ENCODE measurements at regions not wholly inside any gene's neighbourhood (a gene's known extent, or its start where the extent isn't known, plus 50 kb on each side); places are given as distances from the start of the nearest gene placed in this dataset.

- H3K4me1 ChIP-seq = no peaks in the 10 kb centered on the region
- no peak overlapping the region for H3K27ac ChIP-seq
- ChIA-PET CTCF (no interaction called here), POLR2A (no interaction called here)
- FAIRE-seq = no peak
- H3K4me2 ChIP-seq = no peak overlapping the region
- 29% methylated on average over 3 of the region's 3 CpGs for WGBS (ENCODE audit: missing lambda C conversion rate)
- no peaks in the 10 kb centered on the region for H3K9me3 ChIP-seq
- no peak for DNase-seq (ENCODE audit: low read depth in 1 of 2, low spot score in 1 of 2)
- no peak for TF ChIP-seq ELK1 (IDR thresholded peaks at IDR 0.05; ENCODE audit: low read depth, low read length)
- no peak for TF ChIP-seq KDM5A (IDR thresholded peaks at IDR 0.05)
- no peak for TF ChIP-seq HMGXB4 (CRISPR knock-in tag; IDR thresholded peaks at IDR 0.05; ENCODE audit: borderline replicate concordance)
- TF ChIP-seq, protein P1, sequence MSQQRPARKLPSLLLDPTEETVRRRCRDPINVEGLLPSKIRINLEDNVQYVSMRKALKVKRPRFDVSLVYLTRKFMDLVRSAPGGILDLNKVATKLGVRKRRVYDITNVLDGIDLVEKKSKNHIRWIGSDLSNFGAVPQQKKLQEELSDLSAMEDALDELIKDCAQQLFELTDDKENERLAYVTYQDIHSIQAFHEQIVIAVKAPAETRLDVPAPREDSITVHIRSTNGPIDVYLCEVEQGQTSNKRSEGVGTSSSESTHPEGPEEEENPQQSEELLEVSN (IDR thresholded peaks at IDR 0.05; ENCODE audit: borderline replicate concordance, low read depth) = no peak
- TF ChIP-seq, protein P2, sequence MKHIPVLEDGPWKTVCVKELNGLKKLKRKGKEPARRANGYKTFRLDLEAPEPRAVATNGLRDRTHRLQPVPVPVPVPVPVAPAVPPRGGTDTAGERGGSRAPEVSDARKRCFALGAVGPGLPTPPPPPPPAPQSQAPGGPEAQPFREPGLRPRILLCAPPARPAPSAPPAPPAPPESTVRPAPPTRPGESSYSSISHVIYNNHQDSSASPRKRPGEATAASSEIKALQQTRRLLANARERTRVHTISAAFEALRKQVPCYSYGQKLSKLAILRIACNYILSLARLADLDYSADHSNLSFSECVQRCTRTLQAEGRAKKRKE (CRISPR knock-in tag; IDR thresholded peaks at IDR 0.05; ENCODE audit: low read depth) = no peak
- TF ChIP-seq BHLHE40 (IDR thresholded peaks at IDR 0.05; ENCODE audit: low read depth, low read length) = no peak
- no peak for TF ChIP-seq CHD4 (IDR thresholded peaks at IDR 0.05; ENCODE audit: borderline replicate concordance)
- TF ChIP-seq CBX2 (IDR thresholded peaks at IDR 0.05; ENCODE audit: borderline replicate concordance, low read depth) = no peak
- no peak for TF ChIP-seq ZFP36 (IDR thresholded peaks at IDR 0.05; ENCODE audit: borderline replicate concordance, partially characterized antibody)
- TF ChIP-seq RNF2 (IDR thresholded peaks at IDR 0.05; ENCODE audit: borderline replicate concordance, low read depth) = no peak
- H3K4me3 ChIP-seq = no peak overlapping the region
- no peak for ATAC-seq
Observed at GRCh38 chr4:189267312-189267965, 673.2 kb upstream of the FRG1 start.

DNA sequence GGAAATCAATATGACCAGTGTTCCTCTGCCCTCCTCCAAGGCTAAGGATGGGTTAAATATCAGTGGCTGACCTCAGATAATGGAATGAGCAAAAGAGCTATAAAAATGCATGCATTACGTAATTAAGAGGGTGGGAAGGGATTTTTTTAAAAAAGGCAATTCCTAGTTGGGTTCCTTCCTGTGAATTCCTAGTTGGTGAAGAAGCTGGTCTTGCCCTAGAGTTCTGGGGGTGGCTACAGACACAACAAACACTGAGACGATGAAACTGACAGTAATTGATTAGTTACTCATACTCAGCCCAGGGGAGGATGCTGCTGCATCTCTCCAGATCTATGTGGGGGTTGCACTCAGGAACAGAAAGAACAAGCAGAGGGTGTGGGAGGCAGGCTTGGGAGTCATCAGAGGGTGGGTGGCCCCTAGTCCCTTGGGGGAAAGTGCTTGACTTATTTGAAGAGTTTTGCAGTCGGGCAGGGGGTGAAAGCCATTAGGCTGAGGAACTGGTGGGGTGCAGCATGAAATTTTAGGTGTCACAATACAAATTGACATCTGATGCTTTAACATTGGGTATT is 662.0 kb upstream of the FRG1 start:
- DNase-seq (ENCODE audit: low read depth in 1 of 2, low spot score in 1 of 2) (no peak), ATAC-seq (no peak), FAIRE-seq (no peak)
- CTCF ChIA-PET = no interaction called here
- WGBS (ENCODE audit: missing lambda C conversion rate) = 6% methylated on average over 2 of the region's 3 CpGs
- POLR2A ChIA-PET = no interaction called here
- no peak overlapping the region for H3K27ac ChIP-seq
- H3K4me3 ChIP-seq = no peak overlapping the region
- H3K9me3 ChIP-seq = no peaks in the 10 kb centered on the region
- no peaks in the 10 kb centered on the region for H3K4me1 ChIP-seq
- no peak overlapping the region for H3K4me2 ChIP-seq
- no peak for TF ChIP-seq RNF2 (IDR thresholded peaks at IDR 0.05; ENCODE audit: borderline replicate concordance, low read depth)
- TF ChIP-seq HOXA7 (CRISPR knock-in tag; IDR thresholded peaks at IDR 0.05) = no peak
- TF ChIP-seq, protein P1 (IDR thresholded peaks at IDR 0.05; ENCODE audit: borderline replicate concordance, low read depth) = no peak
- no peak for TF ChIP-seq MAX (IDR thresholded peaks at IDR 0.05)
- TF ChIP-seq HEYL (CRISPR knock-in tag; IDR thresholded peaks at IDR 0.05) = no peak
- TF ChIP-seq ESRRA (IDR thresholded peaks at IDR 0.05; ENCODE audit: borderline replicate concordance, low read length) = no peak
- TF ChIP-seq HOXB5 (CRISPR knock-in tag; IDR thresholded peaks at IDR 0.05) = no peak
- TF ChIP-seq EHMT2 (IDR thresholded peaks at IDR 0.05; ENCODE audit: low read depth) = no peak
- TF ChIP-seq MYC (IDR thresholded peaks at IDR 0.05; ENCODE audit: borderline replicate concordance, low read length) = no peak
- no peak for TF ChIP-seq SREBF2 (IDR thresholded peaks at IDR 0.05)
- TF ChIP-seq SMC3 (IDR thresholded peaks at IDR 0.05) = no peak
- TF ChIP-seq MAZ (IDR thresholded peaks at IDR 0.05; ENCODE audit: borderline replicate concordance, low read depth, low read length) = no peak
- TF ChIP-seq, protein P3, sequence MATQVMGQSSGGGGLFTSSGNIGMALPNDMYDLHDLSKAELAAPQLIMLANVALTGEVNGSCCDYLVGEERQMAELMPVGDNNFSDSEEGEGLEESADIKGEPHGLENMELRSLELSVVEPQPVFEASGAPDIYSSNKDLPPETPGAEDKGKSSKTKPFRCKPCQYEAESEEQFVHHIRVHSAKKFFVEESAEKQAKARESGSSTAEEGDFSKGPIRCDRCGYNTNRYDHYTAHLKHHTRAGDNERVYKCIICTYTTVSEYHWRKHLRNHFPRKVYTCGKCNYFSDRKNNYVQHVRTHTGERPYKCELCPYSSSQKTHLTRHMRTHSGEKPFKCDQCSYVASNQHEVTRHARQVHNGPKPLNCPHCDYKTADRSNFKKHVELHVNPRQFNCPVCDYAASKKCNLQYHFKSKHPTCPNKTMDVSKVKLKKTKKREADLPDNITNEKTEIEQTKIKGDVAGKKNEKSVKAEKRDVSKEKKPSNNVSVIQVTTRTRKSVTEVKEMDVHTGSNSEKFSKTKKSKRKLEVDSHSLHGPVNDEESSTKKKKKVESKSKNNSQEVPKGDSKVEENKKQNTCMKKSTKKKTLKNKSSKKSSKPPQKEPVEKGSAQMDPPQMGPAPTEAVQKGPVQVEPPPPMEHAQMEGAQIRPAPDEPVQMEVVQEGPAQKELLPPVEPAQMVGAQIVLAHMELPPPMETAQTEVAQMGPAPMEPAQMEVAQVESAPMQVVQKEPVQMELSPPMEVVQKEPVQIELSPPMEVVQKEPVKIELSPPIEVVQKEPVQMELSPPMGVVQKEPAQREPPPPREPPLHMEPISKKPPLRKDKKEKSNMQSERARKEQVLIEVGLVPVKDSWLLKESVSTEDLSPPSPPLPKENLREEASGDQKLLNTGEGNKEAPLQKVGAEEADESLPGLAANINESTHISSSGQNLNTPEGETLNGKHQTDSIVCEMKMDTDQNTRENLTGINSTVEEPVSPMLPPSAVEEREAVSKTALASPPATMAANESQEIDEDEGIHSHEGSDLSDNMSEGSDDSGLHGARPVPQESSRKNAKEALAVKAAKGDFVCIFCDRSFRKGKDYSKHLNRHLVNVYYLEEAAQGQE (IDR thresholded peaks at IDR 0.05) = no peak
- TF ChIP-seq NR3C1 (IDR thresholded peaks at IDR 0.05) = no peak
- no peak for TF ChIP-seq RCOR1 (IDR thresholded peaks at IDR 0.05; ENCODE audit: low read depth, low read length)
- TF ChIP-seq CBX2 (IDR thresholded peaks at IDR 0.05; ENCODE audit: borderline replicate concordance, low read depth) = no peak
- TF ChIP-seq KDM1A (IDR thresholded peaks at IDR 0.05; ENCODE audit: low read depth) = no peak

Measured in A549 (cell line).